Bronchial epithelial cell (primary cell): ENCODE measurements at regions not wholly inside any gene's neighbourhood (a gene's known extent, or its start where the extent isn't known, plus 50 kb on each side); places are given as distances from the start of the nearest gene placed in this dataset.

Experiments used
- DNase-seq: peaks from one replicate; pipeline ENCODE4 v3.0.0-alpha.2; 2010; ENCODE audit warnings: low read depth
- FAIRE-seq: peaks from 2 replicates; lab custom pipeline; 2011; peaks lifted over from hg19 to GRCh38; lab: Jason Lieb, UNC
- H3K27me3 ChIP-seq: 2 replicates; pipeline ENCODE4 v1.5.1; 2011; ENCODE audit warnings: low read length; ENCODE audit not compliant: control insufficient read depth, insufficient read depth
- H3K36me3 ChIP-seq: 2 replicates; pipeline ENCODE4 v1.5.1; 2011; ENCODE audit warnings: low read length; ENCODE audit not compliant: control insufficient read depth, insufficient read depth
- H3K4me3 ChIP-seq: 2 replicates; pipeline ENCODE4 v1.5.1; 2011; ENCODE audit warnings: mild to moderate bottlenecking, low read depth, low read length, control low read depth
- TF ChIP-seq, protein P1 (sequence below): IDR thresholded peaks from 2 replicates; pipeline ENCODE4 v1.5.1; 2011; ENCODE audit warnings: mild to moderate bottlenecking, moderate library complexity, low read length, control low read depth, inconsistent platforms; ENCODE audit not compliant: insufficient read depth, severe bottlenecking

GRCh38 chr6:20291764-20292580 is 79.7 kb upstream of the MBOAT1 start:
- no peak for FAIRE-seq
- TF ChIP-seq, protein P1, sequence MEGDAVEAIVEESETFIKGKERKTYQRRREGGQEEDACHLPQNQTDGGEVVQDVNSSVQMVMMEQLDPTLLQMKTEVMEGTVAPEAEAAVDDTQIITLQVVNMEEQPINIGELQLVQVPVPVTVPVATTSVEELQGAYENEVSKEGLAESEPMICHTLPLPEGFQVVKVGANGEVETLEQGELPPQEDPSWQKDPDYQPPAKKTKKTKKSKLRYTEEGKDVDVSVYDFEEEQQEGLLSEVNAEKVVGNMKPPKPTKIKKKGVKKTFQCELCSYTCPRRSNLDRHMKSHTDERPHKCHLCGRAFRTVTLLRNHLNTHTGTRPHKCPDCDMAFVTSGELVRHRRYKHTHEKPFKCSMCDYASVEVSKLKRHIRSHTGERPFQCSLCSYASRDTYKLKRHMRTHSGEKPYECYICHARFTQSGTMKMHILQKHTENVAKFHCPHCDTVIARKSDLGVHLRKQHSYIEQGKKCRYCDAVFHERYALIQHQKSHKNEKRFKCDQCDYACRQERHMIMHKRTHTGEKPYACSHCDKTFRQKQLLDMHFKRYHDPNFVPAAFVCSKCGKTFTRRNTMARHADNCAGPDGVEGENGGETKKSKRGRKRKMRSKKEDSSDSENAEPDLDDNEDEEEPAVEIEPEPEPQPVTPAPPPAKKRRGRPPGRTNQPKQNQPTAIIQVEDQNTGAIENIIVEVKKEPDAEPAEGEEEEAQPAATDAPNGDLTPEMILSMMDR: peak; percentile 75
- Histone ChIP-seq H3K4me3 (no peak overlapping the region), H3K36me3 (no peaks in the 10 kb centered on the region), H3K27me3 (no peaks in the 10 kb centered on the region)
- DNase-seq: peak; percentile 77

DNA sequence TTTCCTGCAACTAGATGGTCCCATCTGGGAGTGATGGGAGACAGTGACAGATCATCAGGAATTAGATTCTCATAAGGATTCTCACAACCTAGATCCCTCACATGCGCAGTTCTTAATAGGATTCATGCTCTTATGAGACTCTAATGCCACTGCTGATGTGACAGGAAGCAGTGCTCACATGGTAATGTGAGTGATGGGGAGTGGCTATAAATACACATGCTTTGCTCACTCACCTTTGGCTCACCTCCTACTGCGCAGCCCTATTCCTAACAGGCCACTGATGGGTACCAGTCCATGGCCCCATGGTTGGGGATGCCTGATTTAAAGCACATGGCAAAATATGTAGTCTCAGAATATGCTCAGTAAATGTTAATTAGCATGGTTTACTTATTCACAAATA is 80.6 kb upstream of the MBOAT1 start:
- TF ChIP-seq, protein P1: no peak
- Histone ChIP-seq H3K36me3 (no peaks in the 10 kb centered on the region), H3K4me3 (no peak overlapping the region), H3K27me3 (no peaks in the 10 kb centered on the region)
- DNase-seq (no peak), FAIRE-seq (no peak)

DNA sequence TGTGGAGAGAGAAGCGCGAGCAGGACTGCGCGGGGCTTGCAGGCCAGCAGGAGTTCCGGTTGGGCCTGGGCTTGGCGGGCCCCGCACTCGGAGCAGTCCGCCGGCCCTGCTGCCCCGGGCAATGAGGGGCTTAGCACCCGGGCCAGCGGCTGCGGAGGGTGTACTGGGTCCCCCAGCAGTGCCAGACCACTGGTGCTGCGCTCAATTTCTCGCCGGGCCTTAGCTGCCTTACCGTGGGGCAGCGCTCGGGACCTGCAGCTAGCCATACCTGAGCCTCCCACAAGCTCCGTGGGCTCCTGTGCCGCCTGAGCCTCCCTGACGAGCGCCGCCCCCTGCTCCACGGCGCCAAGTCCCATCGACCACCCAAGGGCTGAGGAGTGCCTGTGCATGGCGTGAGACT is 89.0 kb upstream of the MBOAT1 start:
- FAIRE-seq: no peak
- no peak for DNase-seq
- TF ChIP-seq, protein P1: no peak
- Histone ChIP-seq H3K27me3 (no peaks in the 10 kb centered on the region), H3K36me3 (no peaks in the 10 kb centered on the region), H3K4me3 (no peak overlapping the region)

- Histone ChIP-seq H3K36me3 (no peaks in the 10 kb centered on the region), H3K4me3 (no peak overlapping the region), H3K27me3 (no peaks in the 10 kb centered on the region)
- DNase-seq (no peak), FAIRE-seq (no peak)
- TF ChIP-seq, protein P1: no peak
Measured at GRCh38 chr6:20302168-20302567, 89.9 kb upstream of the MBOAT1 start.

- TF ChIP-seq, protein P1: no peak
- no peak for FAIRE-seq
- H3K4me3 ChIP-seq: no peak overlapping the region
- no peaks in the 10 kb centered on the region for H3K27me3 ChIP-seq
- H3K36me3 ChIP-seq: no peaks in the 10 kb centered on the region
- DNase-seq: peak; percentile 12
Measured at GRCh38 chr6:20302702-20303251, 90.5 kb upstream of the MBOAT1 start.
